Body of pancreas (tissue), 4 donors: ENCODE measurements at regions not wholly inside any gene's neighbourhood (a gene's known extent, or its start where the extent isn't known, plus 50 kb on each side); places are given as distances from the start of the nearest gene placed in this dataset.
"Not testable (repeated sequence)": the region's sequence is repeated elsewhere in the genome, so short reads cannot be mapped to it uniquely, and the experiment has no call there.

ENCODE experiments used
- POLR2A ChIP-seq, 3 donors: fragments of 450-650 bp; IDR thresholded peaks; one replicate each; pipeline ENCODE4 v1.6.1; 2016; ENCODE audit warnings: antibody characterized with exemption in 3 of 3, mild to moderate bottlenecking in 2 of 3
- TF ChIP-seq, protein P1 (sequence below), 7 experiments: fragments of 450-650 bp in 4 of 7; fragments of 200-600 bp in 3 of 7; sonication (generic) in 3 of 7; IDR thresholded peaks; one replicate each; pipeline ENCODE4 v1.5.1; 2016 to 2019; ENCODE audit warnings: antibody characterized with exemption in 7 of 7

- TF ChIP-seq POLR2A (IDR thresholded peaks at IDR 0.05): not testable (repeated sequence)
- TF ChIP-seq, protein P1, sequence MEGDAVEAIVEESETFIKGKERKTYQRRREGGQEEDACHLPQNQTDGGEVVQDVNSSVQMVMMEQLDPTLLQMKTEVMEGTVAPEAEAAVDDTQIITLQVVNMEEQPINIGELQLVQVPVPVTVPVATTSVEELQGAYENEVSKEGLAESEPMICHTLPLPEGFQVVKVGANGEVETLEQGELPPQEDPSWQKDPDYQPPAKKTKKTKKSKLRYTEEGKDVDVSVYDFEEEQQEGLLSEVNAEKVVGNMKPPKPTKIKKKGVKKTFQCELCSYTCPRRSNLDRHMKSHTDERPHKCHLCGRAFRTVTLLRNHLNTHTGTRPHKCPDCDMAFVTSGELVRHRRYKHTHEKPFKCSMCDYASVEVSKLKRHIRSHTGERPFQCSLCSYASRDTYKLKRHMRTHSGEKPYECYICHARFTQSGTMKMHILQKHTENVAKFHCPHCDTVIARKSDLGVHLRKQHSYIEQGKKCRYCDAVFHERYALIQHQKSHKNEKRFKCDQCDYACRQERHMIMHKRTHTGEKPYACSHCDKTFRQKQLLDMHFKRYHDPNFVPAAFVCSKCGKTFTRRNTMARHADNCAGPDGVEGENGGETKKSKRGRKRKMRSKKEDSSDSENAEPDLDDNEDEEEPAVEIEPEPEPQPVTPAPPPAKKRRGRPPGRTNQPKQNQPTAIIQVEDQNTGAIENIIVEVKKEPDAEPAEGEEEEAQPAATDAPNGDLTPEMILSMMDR (IDR thresholded peaks at IDR 0.05): not testable (repeated sequence)
These were observed 67.5 kb upstream of the ROPN1B start for GRCh38 chr3:125901473-125901872.
